ENCODE measurements at regions not wholly inside any gene's neighbourhood (a gene's known extent, or its start where the extent isn't known, plus 50 kb on each side); places are given as distances from the start of the nearest gene placed in this dataset.

- intact Hi-C loops (cut with micrococcal nuclease): no loop called here
- CTCF ChIA-PET: no interaction called here
- no peaks in the 10 kb centered on the region for H3K9me1 ChIP-seq (replicated peaks; ENCODE audit: control insufficient read depth, extremely low read depth, insufficient read depth, low read length)
- no peak overlapping the region for H3K4me3 ChIP-seq (replicated peaks in 1 of 3; ENCODE audit: insufficient read depth in 1 of 3, low read depth in 1 of 3, low read length in 3 of 3)
- no peak overlapping the region for H2AFZ ChIP-seq (ENCODE audit: low read depth, low read length)
- no peaks in the 10 kb centered on the region for H3K36me3 ChIP-seq (ENCODE audit: control insufficient read depth in 2 of 2, extremely low read depth in 1 of 2, insufficient read depth in 2 of 2, low read length in 2 of 2)
- DNase-seq (ENCODE audit: low read depth, low spot score) (no peak), FAIRE-seq (no peak)
- BruUV-seq (replicated peaks): no TSS peak
- no peak overlapping the region for H3K9ac ChIP-seq (replicated peaks; ENCODE audit: extremely low read depth, insufficient read depth, low read length)
- TF ChIP-seq MYC (IDR thresholded peaks at IDR 0.05; ENCODE audit: low read depth, low read length): no peak
- TF ChIP-seq FOS (IDR thresholded peaks at IDR 0.05; ENCODE audit: borderline replicate concordance, insufficient read depth, low read length): no peak
- TF ChIP-seq JUN (IDR thresholded peaks at IDR 0.05; ENCODE audit: borderline replicate concordance, insufficient read depth, insufficient read length, low read depth): no peak
- TF ChIP-seq POLR2AphosphoS5 (IDR thresholded peaks at IDR 0.05; ENCODE audit: insufficient read depth, low read depth, low read length): no peak
- TF ChIP-seq POLR2A (IDR thresholded peaks at IDR 0.05; ENCODE audit: low read depth, low read length): no peak
- no peak for TF ChIP-seq GATA2 (IDR thresholded peaks at IDR 0.05; ENCODE audit: insufficient read depth, insufficient read length, low read depth, low read length)
- TF ChIP-seq MAX (IDR thresholded peaks at IDR 0.05; ENCODE audit: insufficient read depth, insufficient read length): no peak
- TF ChIP-seq EZH2 (IDR thresholded peaks at IDR 0.05; ENCODE audit: borderline replicate concordance, low read depth, low read length, severe bottlenecking): no peak
- no peak for TF ChIP-seq CTCF (IDR thresholded peaks at IDR 0.05; ENCODE audit: extremely low read depth in 1 of 2, insufficient read depth in 1 of 2, low read depth in 1 of 2, low read length in 2 of 2)
- no peak overlapping the region for H3K4me2 ChIP-seq (ENCODE audit: insufficient read depth, low read length)
- H3K79me2 ChIP-seq (ENCODE audit: control insufficient read depth, insufficient read depth, low read length): no peaks in the 10 kb centered on the region
- no peaks in the 10 kb centered on the region for H3K27me3 ChIP-seq (ENCODE audit: control insufficient read depth in 2 of 2, insufficient read depth in 2 of 2, low read length in 2 of 2)
- peaks cover 3% of the 10 kb centered on the region for H3K9me3 ChIP-seq (replicated peaks; ENCODE audit: control insufficient read depth, insufficient read depth, low read length)
- H3K4me1 ChIP-seq (ENCODE audit: control insufficient read depth, extremely low read depth, insufficient read depth, low read length): no peaks in the 10 kb centered on the region
- H3K27ac ChIP-seq (ENCODE audit: insufficient read depth, low read depth, low read length): no peak overlapping the region
- dilution Hi-C loops (cut with MboI; ENCODE audit: extremely low pct_ligation_motif_present, low sequenced_read_pairs): no loop called here
- no peaks in the 10 kb centered on the region for H4K20me1 ChIP-seq (replicated peaks; ENCODE audit: control insufficient read depth, extremely low read depth, insufficient read depth, low read length)
- POLR2A ChIA-PET: no interaction called here
Observed at GRCh38 chr11:91310085-91310484, 914.5 kb upstream of the FAT3 start.

Data from endothelial cell of umbilical vein (primary cell).